Neural cell (in vitro differentiated cells): ENCODE measurements at regions not wholly inside any gene's neighbourhood (a gene's known extent, or its start where the extent isn't known, plus 50 kb on each side); places are given as distances from the start of the nearest gene placed in this dataset.
"Not testable (repeated sequence)": the region's sequence is repeated elsewhere in the genome, so short reads cannot be mapped to it uniquely, and the experiment has no call there.

ENCODE experiments used
- H2AFZ ChIP-seq: fragments of 200-600, 300-800 bp; sonication (generic), shearing (Covaris generic); 2 replicates; pipeline ENCODE4 v1.6.0; 2014; ENCODE audit warnings: low read depth, mild to moderate bottlenecking, antibody characterized with exemption, low read length, moderate library complexity
- H3F3A ChIP-seq: fragments of 200-600 bp; shearing (Covaris generic); 2 replicates; pipeline ENCODE4 v1.6.1; 2016; ENCODE audit warnings: mild to moderate bottlenecking, moderate library complexity, mixed read lengths, antibody characterized with exemption, low read length; ENCODE audit not compliant: insufficient read depth, poor library complexity, severe bottlenecking
- H3K27ac ChIP-seq: fragments of 200-600, 300-800 bp; sonication (generic), shearing (Covaris generic); 2 replicates; pipeline ENCODE4 v1.5.1; 2014; ENCODE audit warnings: mild to moderate bottlenecking, low read length, moderate library complexity
- H3K27me3 ChIP-seq: fragments of 300-800, 200-600 bp; sonication (generic), shearing (Covaris generic); 2 replicates; pipeline ENCODE4 v1.6.0; 2014; ENCODE audit warnings: mild to moderate bottlenecking, low read depth, low read length, moderate library complexity; ENCODE audit not compliant: insufficient read depth
- H3K36me3 ChIP-seq: fragments of 300-800, 200-600 bp; sonication (generic), shearing (Covaris generic); 2 replicates; pipeline ENCODE4 v1.5.1; 2014; ENCODE audit warnings: mild to moderate bottlenecking, antibody characterized with exemption, low read length, moderate library complexity; ENCODE audit not compliant: insufficient read depth
- H3K4me2 ChIP-seq: fragments of 300-800, 200-600 bp; sonication (generic), shearing (Covaris generic); 2 replicates; pipeline ENCODE4 v1.6.0; 2014; ENCODE audit warnings: mild to moderate bottlenecking, low read length
- H3K4me3 ChIP-seq: fragments of 300-800, 200-600 bp; sonication (generic), shearing (Covaris generic); 2 replicates; pipeline ENCODE4 v1.5.1; 2014; ENCODE audit warnings: mild to moderate bottlenecking, low read length, moderate library complexity
- H3K79me2 ChIP-seq: fragments of 200-600 bp; shearing (Covaris generic); replicated peaks from 2 replicates; pipeline ENCODE4 v1.6.0; 2014; ENCODE audit warnings: mild to moderate bottlenecking, low read length, moderate library complexity; ENCODE audit not compliant: insufficient read depth
- H3K9ac ChIP-seq: fragments of 300-800, 200-600 bp; sonication (generic), shearing (Covaris generic); 2 replicates; pipeline ENCODE4 v1.6.1; 2016; ENCODE audit warnings: mild to moderate bottlenecking, low read length, mixed read lengths
- H3K9me2 ChIP-seq: fragments of 200-600 bp; shearing (Covaris generic); 2 replicates; pipeline ENCODE4 v1.6.1; 2016; ENCODE audit warnings: mild to moderate bottlenecking, low read length, mixed read lengths; ENCODE audit not compliant: insufficient read depth
- H3K9me3 ChIP-seq: fragments of 200-600, 300-800 bp; sonication (generic), shearing (Covaris generic); 2 replicates; pipeline ENCODE4 v1.6.1; 2016; ENCODE audit warnings: mild to moderate bottlenecking, mixed run types, low read length, moderate library complexity, mixed read lengths
- H4K20me1 ChIP-seq: fragments of 200-600 bp; shearing (Covaris generic); 2 replicates; pipeline ENCODE4 v1.6.1; 2016; ENCODE audit warnings: mild to moderate bottlenecking, mixed run types; ENCODE audit not compliant: insufficient read depth
- CTCF ChIP-seq: fragments of 450-650 bp; IDR thresholded peaks from 2 replicates; pipeline ENCODE4 v1.5.1; 2014; ENCODE audit warnings: antibody characterized with exemption, mild to moderate bottlenecking, moderate library complexity; ENCODE audit not compliant: poor library complexity, severe bottlenecking
- EP300 ChIP-seq: fragments of 450-650 bp; conservative IDR thresholded peaks from 2 replicates; pipeline ENCODE4 v1.6.1; 2014; ENCODE audit warnings: antibody characterized with exemption, mild to moderate bottlenecking, moderate library complexity; ENCODE audit not compliant: poor library complexity, severe bottlenecking
- EZH2 ChIP-seq: fragments of 200-600, 300-800 bp; shearing (Covaris generic), sonication (generic); IDR thresholded peaks from 2 replicates; pipeline ENCODE4 v1.6.1; 2014; ENCODE audit warnings: antibody characterized with exemption, low read length, borderline replicate concordance, mild to moderate bottlenecking; ENCODE audit not compliant: insufficient read depth, poor library complexity, severe bottlenecking
- MXI1 ChIP-seq: fragments of 450-650 bp; conservative IDR thresholded peaks from 2 replicates; pipeline ENCODE4 v1.6.1; 2014; ENCODE audit warnings: antibody characterized with exemption, mild to moderate bottlenecking; ENCODE audit not compliant: poor library complexity, severe bottlenecking
- POLR2AphosphoS5 ChIP-seq: IDR thresholded peaks from 2 replicates; pipeline ENCODE4 v1.6.1; 2012
- RAD21 ChIP-seq: fragments of 450-650 bp; conservative IDR thresholded peaks from 2 replicates; pipeline ENCODE4 v1.6.1; 2014; ENCODE audit warnings: antibody characterized with exemption, mild to moderate bottlenecking, moderate library complexity
- REST ChIP-seq: IDR thresholded peaks from 2 replicates; pipeline ENCODE4 v1.6.1; 2012; ENCODE audit warnings: borderline replicate concordance
- SMC3 ChIP-seq: fragments of 450-650 bp; conservative IDR thresholded peaks from 2 replicates; pipeline ENCODE4 v1.6.1; 2014; ENCODE audit warnings: antibody characterized with exemption, mild to moderate bottlenecking, moderate library complexity; ENCODE audit not compliant: poor library complexity
- TAF1 ChIP-seq: IDR thresholded peaks from 2 replicates; pipeline ENCODE4 v1.6.1; 2012; ENCODE audit warnings: low read depth

GRCh38 chr4:63063760-63064159 is 1345.5 kb downstream of the TECRL start:
- Histone ChIP-seq H4K20me1 (no peaks in the 10 kb centered on the region), H3K27me3 (no peaks in the 10 kb centered on the region), H3K79me2 (no peaks in the 10 kb centered on the region), H2AFZ (no peak overlapping the region), H3K4me2 (no peak overlapping the region), H3K9me2 (no peaks in the 10 kb centered on the region), H3K9me3 (no peaks in the 10 kb centered on the region), H3K4me3 (no peak overlapping the region), H3K9ac (no peak overlapping the region), H3K27ac (no peak overlapping the region), H3F3A (no peaks in the 10 kb centered on the region), H3K36me3 (no peaks in the 10 kb centered on the region)
- TF ChIP-seq EP300: no peak
- TF ChIP-seq CTCF: no peak
- TF ChIP-seq POLR2AphosphoS5: no peak
- no peak for TF ChIP-seq RAD21
- TF ChIP-seq MXI1: no peak
- TF ChIP-seq REST: no peak
- no peak for TF ChIP-seq EZH2
- no peak for TF ChIP-seq SMC3
- TF ChIP-seq TAF1: no peak

- H3K9me3 ChIP-seq, H2AFZ ChIP-seq, H3K9me2 ChIP-seq, H3K4me3 ChIP-seq, H4K20me1 ChIP-seq, H3K27ac ChIP-seq, H3K79me2 ChIP-seq, H3K36me3 ChIP-seq, H3K9ac ChIP-seq, H3F3A ChIP-seq, H3K4me2 ChIP-seq, H3K27me3 ChIP-seq: not testable (repeated sequence)
Observed at GRCh38 chr4:63062891-63063290, 1346.4 kb downstream of the TECRL start.

GRCh38 chr4:63049726-63050125 is 1359.5 kb downstream of the TECRL start:
- Histone ChIP-seq H3F3A (no peaks in the 10 kb centered on the region), H3K79me2 (no peaks in the 10 kb centered on the region), H3K27me3 (no peaks in the 10 kb centered on the region), H3K9ac (no peak overlapping the region), H3K36me3 (no peaks in the 10 kb centered on the region), H2AFZ (no peak overlapping the region), H3K27ac (no peak overlapping the region), H3K4me2 (no peak overlapping the region), H3K9me2 (no peaks in the 10 kb centered on the region), H3K9me3 (no peaks in the 10 kb centered on the region), H3K4me3 (no peak overlapping the region), H4K20me1 (no peaks in the 10 kb centered on the region)
- TF ChIP-seq MXI1 (no peak), EP300 (no peak), CTCF (no peak), SMC3 (no peak), POLR2AphosphoS5 (no peak), RAD21 (no peak), EZH2 (no peak), REST (no peak), TAF1 (no peak)
